ENCODE measurements at regions not wholly inside any gene's neighbourhood (a gene's known extent, or its start where the extent isn't known, plus 50 kb on each side); places are given as distances from the start of the nearest gene placed in this dataset.

DNA sequence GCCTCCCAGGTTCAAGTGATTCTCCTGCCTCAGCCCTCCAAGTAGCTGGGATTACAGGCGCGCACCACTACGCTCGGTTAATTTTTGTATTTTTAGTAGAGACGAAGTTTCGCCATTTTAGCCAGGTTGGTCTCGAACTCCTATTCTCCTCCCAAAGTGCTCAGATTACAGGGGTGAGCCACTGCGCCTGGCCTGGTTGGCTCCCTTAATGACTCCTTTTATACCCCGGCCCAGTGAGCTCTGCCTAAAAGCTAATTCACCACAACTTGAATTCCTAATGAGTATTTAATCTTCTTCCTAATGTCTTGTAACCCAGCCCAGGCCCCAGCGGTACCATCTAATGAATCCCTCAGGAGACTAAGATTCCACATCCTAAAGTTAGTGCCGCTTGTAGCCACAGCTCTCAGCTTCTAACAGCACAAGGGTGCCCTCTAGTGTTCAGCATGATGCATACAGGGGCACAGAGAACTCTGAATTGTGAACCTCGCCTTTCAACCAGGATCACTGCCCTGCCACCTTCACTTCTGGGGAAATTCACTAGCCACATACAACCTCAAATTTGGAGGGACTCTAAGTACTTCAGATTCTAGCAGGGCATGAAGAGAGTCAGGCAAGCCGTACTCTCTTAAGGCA is 89.5 kb downstream of the OR13H1 start:
- TF ChIP-seq, protein P1, sequence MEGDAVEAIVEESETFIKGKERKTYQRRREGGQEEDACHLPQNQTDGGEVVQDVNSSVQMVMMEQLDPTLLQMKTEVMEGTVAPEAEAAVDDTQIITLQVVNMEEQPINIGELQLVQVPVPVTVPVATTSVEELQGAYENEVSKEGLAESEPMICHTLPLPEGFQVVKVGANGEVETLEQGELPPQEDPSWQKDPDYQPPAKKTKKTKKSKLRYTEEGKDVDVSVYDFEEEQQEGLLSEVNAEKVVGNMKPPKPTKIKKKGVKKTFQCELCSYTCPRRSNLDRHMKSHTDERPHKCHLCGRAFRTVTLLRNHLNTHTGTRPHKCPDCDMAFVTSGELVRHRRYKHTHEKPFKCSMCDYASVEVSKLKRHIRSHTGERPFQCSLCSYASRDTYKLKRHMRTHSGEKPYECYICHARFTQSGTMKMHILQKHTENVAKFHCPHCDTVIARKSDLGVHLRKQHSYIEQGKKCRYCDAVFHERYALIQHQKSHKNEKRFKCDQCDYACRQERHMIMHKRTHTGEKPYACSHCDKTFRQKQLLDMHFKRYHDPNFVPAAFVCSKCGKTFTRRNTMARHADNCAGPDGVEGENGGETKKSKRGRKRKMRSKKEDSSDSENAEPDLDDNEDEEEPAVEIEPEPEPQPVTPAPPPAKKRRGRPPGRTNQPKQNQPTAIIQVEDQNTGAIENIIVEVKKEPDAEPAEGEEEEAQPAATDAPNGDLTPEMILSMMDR (IDR thresholded peaks at IDR 0.05; ENCODE audit: insufficient read depth, low read length) = peak; percentile 36
- TF ChIP-seq, protein P2, sequence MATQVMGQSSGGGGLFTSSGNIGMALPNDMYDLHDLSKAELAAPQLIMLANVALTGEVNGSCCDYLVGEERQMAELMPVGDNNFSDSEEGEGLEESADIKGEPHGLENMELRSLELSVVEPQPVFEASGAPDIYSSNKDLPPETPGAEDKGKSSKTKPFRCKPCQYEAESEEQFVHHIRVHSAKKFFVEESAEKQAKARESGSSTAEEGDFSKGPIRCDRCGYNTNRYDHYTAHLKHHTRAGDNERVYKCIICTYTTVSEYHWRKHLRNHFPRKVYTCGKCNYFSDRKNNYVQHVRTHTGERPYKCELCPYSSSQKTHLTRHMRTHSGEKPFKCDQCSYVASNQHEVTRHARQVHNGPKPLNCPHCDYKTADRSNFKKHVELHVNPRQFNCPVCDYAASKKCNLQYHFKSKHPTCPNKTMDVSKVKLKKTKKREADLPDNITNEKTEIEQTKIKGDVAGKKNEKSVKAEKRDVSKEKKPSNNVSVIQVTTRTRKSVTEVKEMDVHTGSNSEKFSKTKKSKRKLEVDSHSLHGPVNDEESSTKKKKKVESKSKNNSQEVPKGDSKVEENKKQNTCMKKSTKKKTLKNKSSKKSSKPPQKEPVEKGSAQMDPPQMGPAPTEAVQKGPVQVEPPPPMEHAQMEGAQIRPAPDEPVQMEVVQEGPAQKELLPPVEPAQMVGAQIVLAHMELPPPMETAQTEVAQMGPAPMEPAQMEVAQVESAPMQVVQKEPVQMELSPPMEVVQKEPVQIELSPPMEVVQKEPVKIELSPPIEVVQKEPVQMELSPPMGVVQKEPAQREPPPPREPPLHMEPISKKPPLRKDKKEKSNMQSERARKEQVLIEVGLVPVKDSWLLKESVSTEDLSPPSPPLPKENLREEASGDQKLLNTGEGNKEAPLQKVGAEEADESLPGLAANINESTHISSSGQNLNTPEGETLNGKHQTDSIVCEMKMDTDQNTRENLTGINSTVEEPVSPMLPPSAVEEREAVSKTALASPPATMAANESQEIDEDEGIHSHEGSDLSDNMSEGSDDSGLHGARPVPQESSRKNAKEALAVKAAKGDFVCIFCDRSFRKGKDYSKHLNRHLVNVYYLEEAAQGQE (IDR thresholded peaks at IDR 0.05; ENCODE audit: insufficient replicate concordance, low read depth) = no peak
- TF ChIP-seq POLR2AphosphoS5 (IDR thresholded peaks at IDR 0.05; ENCODE audit: low read depth) (no peak), GABPA (IDR thresholded peaks at IDR 0.05; ENCODE audit: low read depth) (no peak)
